GM10266 (cell line): ENCODE measurements at regions not wholly inside any gene's neighbourhood (a gene's known extent, or its start where the extent isn't known, plus 50 kb on each side); places are given as distances from the start of the nearest gene placed in this dataset.

Experiments
- DNase-seq: peaks from one replicate; pipeline ENCODE4 v3.0.0; 2012; ENCODE audit errors: extremely low spot score
- CTCF ChIP-seq: IDR thresholded peaks from 2 replicates; pipeline ENCODE4 v1.5.1; 2012; ENCODE audit warnings: mild to moderate bottlenecking, low read depth; ENCODE audit not compliant: control insufficient read depth, insufficient read depth; ENCODE audit errors: missing control alignments

- no peak for TF ChIP-seq CTCF
- DNase-seq: no peak
Measured at GRCh38 chr18:67300498-67300897, 216.0 kb downstream of the DSEL start.

GRCh38 chr18:67292814-67293213, 223.7 kb downstream of the DSEL start:
- no peak for TF ChIP-seq CTCF
- no peak for DNase-seq

GRCh38 chr18:67290421-67290820, 226.1 kb downstream of the DSEL start:
- DNase-seq: no peak
- TF ChIP-seq CTCF: no peak

GRCh38 chr18:67285583-67285982, 230.9 kb downstream of the DSEL start:
- no peak for TF ChIP-seq CTCF
- no peak for DNase-seq

- DNase-seq: no peak
- no peak for TF ChIP-seq CTCF
Measured at GRCh38 chr18:67282796-67283195, 233.7 kb downstream of the DSEL start.

- no peak for TF ChIP-seq CTCF
- no peak for DNase-seq
Measured at GRCh38 chr18:67281746-67282145, 234.8 kb downstream of the DSEL start.

- TF ChIP-seq CTCF: no peak
- no peak for DNase-seq
Measured at GRCh38 chr18:67280486-67281242, 235.9 kb downstream of the DSEL start.
